Prostate gland (tissue), 2 donors: ENCODE measurements at regions not wholly inside any gene's neighbourhood (a gene's known extent, or its start where the extent isn't known, plus 50 kb on each side); places are given as distances from the start of the nearest gene placed in this dataset.

Experiments used
- CTCF ChIP-seq, 4 experiments: fragments of 200-600 bp in 2 of 4; fragments of 450-650 bp in 2 of 4; sonication (generic) in 2 of 4; IDR thresholded peaks; 1 replicate in 3 of 4; 2 replicates in 1 of 4; pipeline ENCODE4 v1.5.1; 2016 to 2019; ENCODE audit warnings: antibody characterized with exemption in 4 of 4, mild to moderate bottlenecking in 2 of 4, moderate library complexity in 2 of 4
- POLR2A ChIP-seq: fragments of 450-650 bp; IDR thresholded peaks from one replicate; pipeline ENCODE4 v1.6.1; 2016; ENCODE audit warnings: antibody characterized with exemption, mild to moderate bottlenecking
- POLR2AphosphoS5 ChIP-seq: sonication (generic); formaldehyde crosslinking; IDR thresholded peaks from one replicate; pipeline ENCODE4 v1.6.1; 2017; ENCODE audit warnings: antibody characterized with exemption

- TF ChIP-seq CTCF (IDR thresholded peaks at IDR 0.05) (no peak), POLR2AphosphoS5 (no peak), POLR2A (no peak)
Observed at GRCh38 chr20:10898552-10898951, 224.8 kb upstream of the JAG1 start.
